ENCODE measurements at regions not wholly inside any gene's neighbourhood (a gene's known extent, or its start where the extent isn't known, plus 50 kb on each side); places are given as distances from the start of the nearest gene placed in this dataset.
A peak's percentile ranks its signal among the peaks of the same experiment; 100 is the strongest.

DNA sequence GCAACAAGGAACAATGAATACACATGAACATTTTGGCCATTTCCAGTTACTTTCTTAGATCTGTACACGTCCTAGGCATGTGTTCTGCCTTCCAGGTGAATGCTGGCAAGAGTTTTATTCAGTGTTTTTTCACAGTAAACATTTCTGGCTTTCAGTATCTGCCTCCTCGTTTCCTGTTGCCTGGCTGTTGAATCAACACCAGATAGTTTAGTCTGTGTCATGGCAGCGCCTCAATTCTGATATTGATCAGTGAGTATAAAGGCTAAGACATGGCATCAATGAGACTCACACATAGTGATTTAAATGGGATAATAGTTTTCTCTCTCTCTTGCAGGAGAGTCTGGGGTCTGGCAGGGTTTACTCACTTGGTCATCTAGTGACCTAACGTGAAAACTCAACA lies 266.9 kb upstream of the SLCO3A1 start:
- no peak overlapping the region for H3K4me2 ChIP-seq (ENCODE audit: insufficient read depth, low read length)
- intact Hi-C loops (cut with micrococcal nuclease) (no loop called here), in situ Hi-C loops (cut with MboI) (no loop called here)
- H3K27me3 ChIP-seq (ENCODE audit: control insufficient read depth in 2 of 2, insufficient read depth in 2 of 2, low read length in 2 of 2), result peaks cover 0 to 7% of the 10 kb centered on the region in 2 experiments; a peak in 1 of 5 replicates
- no peak overlapping the region for H3K27ac ChIP-seq (ENCODE audit: extremely low read depth, low read depth, low read length)
- ChIA-PET POLR2A (no interaction called here), CTCF (ENCODE audit: low intra/inter-chr PET ratio) (no interaction called here)
- no peak overlapping the region for H3K4me3 ChIP-seq
- H4K20me1 ChIP-seq (replicated peaks; ENCODE audit: control insufficient read depth, insufficient read depth, low read length), result no peaks in the 10 kb centered on the region
- H3K9me1 ChIP-seq (ENCODE audit: control insufficient read depth, insufficient read depth, low read length), result no peaks in the 10 kb centered on the region
- no peaks in the 10 kb centered on the region for H3K79me2 ChIP-seq (ENCODE audit: control insufficient read depth, insufficient read depth, low read length)
- no peaks in the 10 kb centered on the region for H3K9me3 ChIP-seq (replicated peaks; ENCODE audit: control insufficient read depth, insufficient read depth, low read depth, low read length)
- FAIRE-seq (no peak), ATAC-seq (no peak), DNase-seq (ENCODE audit: extremely low read depth in 1 of 4, low spot score in 3 of 4) (no peak)
- no TSS peak for BruUV-seq (replicated peaks)
- no peaks in the 10 kb centered on the region for H3K4me1 ChIP-seq (replicated peaks in 1 of 2; ENCODE audit: control insufficient read depth in 2 of 2, insufficient read depth in 2 of 2, low read length in 2 of 2)
- WGBS (ENCODE audit: insufficient coverage, low coverage, missing lambda C conversion rate), result 3% methylated on average over 4 of the region's 4 CpGs
- no peak overlapping the region for H2AFZ ChIP-seq (ENCODE audit: low read depth, low read length)
- no peaks in the 10 kb centered on the region for H3K36me3 ChIP-seq (ENCODE audit: control insufficient read depth, insufficient read depth, low read length)
- H3K9ac ChIP-seq (ENCODE audit: insufficient read depth in 1 of 2, low read depth in 2 of 2, low read length in 2 of 2), result no peak overlapping the region
- TF ChIP-seq, protein P1, sequence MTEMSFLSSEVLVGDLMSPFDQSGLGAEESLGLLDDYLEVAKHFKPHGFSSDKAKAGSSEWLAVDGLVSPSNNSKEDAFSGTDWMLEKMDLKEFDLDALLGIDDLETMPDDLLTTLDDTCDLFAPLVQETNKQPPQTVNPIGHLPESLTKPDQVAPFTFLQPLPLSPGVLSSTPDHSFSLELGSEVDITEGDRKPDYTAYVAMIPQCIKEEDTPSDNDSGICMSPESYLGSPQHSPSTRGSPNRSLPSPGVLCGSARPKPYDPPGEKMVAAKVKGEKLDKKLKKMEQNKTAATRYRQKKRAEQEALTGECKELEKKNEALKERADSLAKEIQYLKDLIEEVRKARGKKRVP (CRISPR knock-in tag; IDR thresholded peaks at IDR 0.05), result no peak
- TF ChIP-seq, protein P2, sequence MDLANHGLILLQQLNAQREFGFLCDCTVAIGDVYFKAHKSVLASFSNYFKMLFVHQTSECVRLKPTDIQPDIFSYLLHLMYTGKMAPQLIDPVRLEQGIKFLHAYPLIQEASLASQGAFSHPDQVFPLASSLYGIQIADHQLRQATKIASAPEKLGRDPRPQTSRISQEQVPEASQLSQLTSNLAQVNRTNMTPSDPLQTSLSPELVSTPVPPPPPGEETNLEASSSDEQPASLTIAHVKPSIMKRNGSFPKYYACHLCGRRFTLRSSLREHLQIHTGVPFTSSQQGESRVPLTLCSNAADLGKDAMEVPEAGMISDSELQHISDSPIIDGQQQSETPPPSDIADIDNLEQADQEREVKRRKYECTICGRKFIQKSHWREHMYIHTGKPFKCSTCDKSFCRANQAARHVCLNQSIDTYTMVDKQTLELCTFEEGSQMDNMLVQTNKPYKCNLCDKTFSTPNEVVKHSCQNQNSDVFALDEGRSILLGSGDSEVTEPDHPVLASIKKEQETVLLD (IDR thresholded peaks at IDR 0.05), result no peak
- no peak for TF ChIP-seq TAF1 (IDR thresholded peaks at IDR 0.05; ENCODE audit: control insufficient read depth, extremely low read depth, insufficient read depth, low read length, severe bottlenecking)

DNA sequence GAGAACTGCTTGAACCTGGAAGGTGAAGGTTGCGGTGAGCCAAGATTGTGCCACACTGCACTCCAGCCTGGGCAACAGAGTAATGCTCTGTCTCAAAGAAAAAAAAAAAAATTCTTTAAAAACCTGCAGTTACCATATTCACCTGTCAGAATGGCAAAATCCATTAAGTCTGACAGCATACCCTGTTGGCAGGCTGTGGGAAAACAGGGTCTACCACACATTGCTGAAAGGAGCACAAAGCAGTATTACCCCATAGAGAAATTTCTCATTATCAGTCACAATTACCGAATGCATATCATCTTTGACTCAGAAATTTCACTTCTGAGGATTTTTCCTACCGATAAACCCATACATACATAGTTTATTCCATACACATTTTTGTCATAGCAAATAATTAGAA lies 264.1 kb upstream of the SLCO3A1 start:
- in situ Hi-C loops (cut with MboI), result no loop called here
- H3K9me3 ChIP-seq (replicated peaks; ENCODE audit: control insufficient read depth, insufficient read depth, low read depth, low read length), result no peaks in the 10 kb centered on the region
- H3K4me1 ChIP-seq (replicated peaks in 1 of 2; ENCODE audit: control insufficient read depth in 2 of 2, insufficient read depth in 2 of 2, low read length in 2 of 2), result no peaks in the 10 kb centered on the region
- no peaks in the 10 kb centered on the region for H3K9me1 ChIP-seq (ENCODE audit: control insufficient read depth, insufficient read depth, low read length)
- H3K79me2 ChIP-seq (ENCODE audit: control insufficient read depth, insufficient read depth, low read length), result no peaks in the 10 kb centered on the region
- CTCF ChIA-PET (ENCODE audit: low intra/inter-chr PET ratio), result interaction anchor here (1.0 kb wide), 1 partner anchor 287 kb away, joined by 3 read pairs; no protein-coding TSS in a partner anchor
- no peak for DNase-seq (ENCODE audit: extremely low read depth in 1 of 4, low spot score in 3 of 4)
- H3K27me3 ChIP-seq (ENCODE audit: control insufficient read depth in 2 of 2, insufficient read depth in 2 of 2, low read length in 2 of 2), result peaks cover 0 to 7% of the 10 kb centered on the region in 2 experiments; a peak in 1 of 5 replicates
- H3K27ac ChIP-seq (ENCODE audit: extremely low read depth, low read depth, low read length), result no peak overlapping the region
- intact Hi-C loops (cut with micrococcal nuclease), result no loop called here
- POLR2A ChIA-PET, result no interaction called here
- no peak overlapping the region for H2AFZ ChIP-seq (ENCODE audit: low read depth, low read length)
- H3K9ac ChIP-seq (ENCODE audit: insufficient read depth in 1 of 2, low read depth in 2 of 2, low read length in 2 of 2), result no peak overlapping the region
- no peak overlapping the region for H3K4me2 ChIP-seq (ENCODE audit: insufficient read depth, low read length)
- no peaks in the 10 kb centered on the region for H3K36me3 ChIP-seq (ENCODE audit: control insufficient read depth, insufficient read depth, low read length)
- no peak for FAIRE-seq
- no TSS peak for BruUV-seq (replicated peaks)
- no peak for TF ChIP-seq ETV6 (IDR thresholded peaks at IDR 0.05; ENCODE audit: borderline replicate concordance in 1 of 2, low read depth in 2 of 2, low read length in 1 of 2)
- TF ChIP-seq ETV6 (CRISPR knock-in tag; IDR thresholded peaks at IDR 0.05; ENCODE audit: borderline replicate concordance), result no peak
- TF ChIP-seq RAD21 (CRISPR knock-in tag; conservative IDR thresholded peaks at IDR 0.05 in 1 of 2, IDR thresholded peaks at IDR 0.05 in 1 of 2), result peak in 1 of 2 experiments; percentile 25; a peak in 1 of 4 replicates
- TF ChIP-seq MAFG (tag; conservative IDR thresholded peaks at IDR 0.05), result no peak
- no peak for TF ChIP-seq FOXP1 (CRISPR knock-in tag; IDR thresholded peaks at IDR 0.05)
- TF ChIP-seq, protein P3, sequence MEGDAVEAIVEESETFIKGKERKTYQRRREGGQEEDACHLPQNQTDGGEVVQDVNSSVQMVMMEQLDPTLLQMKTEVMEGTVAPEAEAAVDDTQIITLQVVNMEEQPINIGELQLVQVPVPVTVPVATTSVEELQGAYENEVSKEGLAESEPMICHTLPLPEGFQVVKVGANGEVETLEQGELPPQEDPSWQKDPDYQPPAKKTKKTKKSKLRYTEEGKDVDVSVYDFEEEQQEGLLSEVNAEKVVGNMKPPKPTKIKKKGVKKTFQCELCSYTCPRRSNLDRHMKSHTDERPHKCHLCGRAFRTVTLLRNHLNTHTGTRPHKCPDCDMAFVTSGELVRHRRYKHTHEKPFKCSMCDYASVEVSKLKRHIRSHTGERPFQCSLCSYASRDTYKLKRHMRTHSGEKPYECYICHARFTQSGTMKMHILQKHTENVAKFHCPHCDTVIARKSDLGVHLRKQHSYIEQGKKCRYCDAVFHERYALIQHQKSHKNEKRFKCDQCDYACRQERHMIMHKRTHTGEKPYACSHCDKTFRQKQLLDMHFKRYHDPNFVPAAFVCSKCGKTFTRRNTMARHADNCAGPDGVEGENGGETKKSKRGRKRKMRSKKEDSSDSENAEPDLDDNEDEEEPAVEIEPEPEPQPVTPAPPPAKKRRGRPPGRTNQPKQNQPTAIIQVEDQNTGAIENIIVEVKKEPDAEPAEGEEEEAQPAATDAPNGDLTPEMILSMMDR (IDR thresholded peaks at IDR 0.05 in 2 of 3, conservative IDR thresholded peaks at IDR 0.05 in 1 of 3; ENCODE audit: insufficient read depth in 2 of 3, low read depth in 1 of 3, low read length in 3 of 3), result peak in 2 of 3 experiments; percentile 29 to 30; a peak in 3 of 6 replicates
- no peak for ATAC-seq
- no peaks in the 10 kb centered on the region for H4K20me1 ChIP-seq (replicated peaks; ENCODE audit: control insufficient read depth, insufficient read depth, low read length)
- H3K4me3 ChIP-seq, result no peak overlapping the region
- WGBS (ENCODE audit: insufficient coverage, low coverage, missing lambda C conversion rate), result 7% methylated on average over 3 of the region's 3 CpGs
